Cardiac fibroblast (primary cell): ENCODE measurements at regions not wholly inside any gene's neighbourhood (a gene's known extent, or its start where the extent isn't known, plus 50 kb on each side); places are given as distances from the start of the nearest gene placed in this dataset.

ENCODE experiments used
- DNase-seq, 2 donors: peaks; one replicate each; pipeline versions ENCODE4 v3.0.0 to v3.0.0-alpha.2; 2010; ENCODE audit warnings: low read depth in 2 of 2
- H3K4me3 ChIP-seq, 2 donors: replicated peaks in 1 of 2; 1 replicate in 1 of 2; 2 replicates in 1 of 2; pipeline ENCODE4 v1.5.1; 2011; ENCODE audit warnings: low read depth in 2 of 2, low read length in 2 of 2, mild to moderate bottlenecking in 2 of 2, moderate library complexity in 1 of 2
- CTCF ChIP-seq: IDR thresholded peaks from one replicate; pipeline ENCODE4 v1.5.1; 2011; ENCODE audit warnings: low read depth, mild to moderate bottlenecking, low read length, inconsistent platforms

- no peak for TF ChIP-seq CTCF
- no peak for DNase-seq
- no peak overlapping the region for H3K4me3 ChIP-seq
Measured at GRCh38 chr1:29392486-29393450, 156.4 kb downstream of the PTPRU start.

- H3K4me3 ChIP-seq = no peak overlapping the region
- no peak for TF ChIP-seq CTCF
- no peak for DNase-seq
Measured at GRCh38 chr1:29392036-29392435, 155.7 kb downstream of the PTPRU start.

- no peak for DNase-seq
- no peak overlapping the region for H3K4me3 ChIP-seq
- no peak for TF ChIP-seq CTCF
Measured at GRCh38 chr1:29391362-29391880, 155.1 kb downstream of the PTPRU start.

- H3K4me3 ChIP-seq = no peak overlapping the region
- TF ChIP-seq CTCF = no peak
- no peak for DNase-seq
Measured at GRCh38 chr1:29390491-29391361, 154.4 kb downstream of the PTPRU start.

GRCh38 chr1:29390075-29390474 lies 153.8 kb downstream of the PTPRU start:
- DNase-seq = no peak
- TF ChIP-seq CTCF = no peak
- no peak overlapping the region for H3K4me3 ChIP-seq

- TF ChIP-seq CTCF = no peak
- DNase-seq = no peak
- no peak overlapping the region for H3K4me3 ChIP-seq
Measured at GRCh38 chr1:29389533-29390041, 153.3 kb downstream of the PTPRU start.
